ENCODE measurements at regions not wholly inside any gene's neighbourhood (a gene's known extent, or its start where the extent isn't known, plus 50 kb on each side); places are given as distances from the start of the nearest gene placed in this dataset.
"Not testable (repeated sequence)": the region's sequence is repeated elsewhere in the genome, so short reads cannot be mapped to it uniquely, and the experiment has no call there.

GRCh38 chr6:11326116-11326515 is 93.6 kb upstream of the NEDD9 start:
- DNase-seq (ENCODE audit: low read depth in 2 of 2) = no peak

GRCh38 chr6:11324453-11325015 is 92.1 kb upstream of the NEDD9 start:
- DNase-seq (ENCODE audit: low read depth in 2 of 2) = peak; percentile 21 to 42

GRCh38 chr6:11323666-11324452 is 91.4 kb upstream of the NEDD9 start:
- no peak for DNase-seq (ENCODE audit: low read depth in 2 of 2)

- no peak for DNase-seq (ENCODE audit: low read depth in 2 of 2)
Observed at GRCh38 chr6:11322252-11322885, 89.9 kb upstream of the NEDD9 start.

- no peak for DNase-seq (ENCODE audit: low read depth in 2 of 2)
Observed at GRCh38 chr6:11320914-11321597, 88.6 kb upstream of the NEDD9 start.

- no peak for DNase-seq (ENCODE audit: low read depth in 2 of 2)
Observed at GRCh38 chr6:11318835-11319813, 86.7 kb upstream of the NEDD9 start.

- DNase-seq (ENCODE audit: low read depth in 2 of 2) = peak; percentile 50 to 71
Observed at GRCh38 chr6:11317885-11318771, 85.7 kb upstream of the NEDD9 start.

- no peak for DNase-seq (ENCODE audit: low read depth in 2 of 2)
Observed at GRCh38 chr6:11315743-11316437, 83.4 kb upstream of the NEDD9 start.

- no peak for DNase-seq (ENCODE audit: low read depth in 2 of 2)
Observed at GRCh38 chr6:11313207-11313606, 80.7 kb upstream of the NEDD9 start.

GRCh38 chr6:11311970-11312369 is 79.5 kb upstream of the NEDD9 start:
- DNase-seq (ENCODE audit: low read depth in 2 of 2) = no peak

- no peak for DNase-seq (ENCODE audit: low read depth in 2 of 2)
Observed at GRCh38 chr6:11309947-11310665, 77.6 kb upstream of the NEDD9 start.

- DNase-seq (ENCODE audit: low read depth in 2 of 2) = no peak
Observed at GRCh38 chr6:11307226-11307625, 74.8 kb upstream of the NEDD9 start.

- no peak for DNase-seq (ENCODE audit: low read depth in 2 of 2)
Observed at GRCh38 chr6:11304946-11305345, 72.5 kb upstream of the NEDD9 start.

GRCh38 chr6:11299876-11300428 is 67.5 kb upstream of the NEDD9 start:
- DNase-seq (ENCODE audit: low read depth in 2 of 2) = not testable (repeated sequence)

- DNase-seq (ENCODE audit: low read depth in 2 of 2) = not testable (repeated sequence)
Observed at GRCh38 chr6:11299421-11299784, 66.9 kb upstream of the NEDD9 start.

- no peak for DNase-seq (ENCODE audit: low read depth in 2 of 2)
Observed at GRCh38 chr6:11298651-11299420, 66.4 kb upstream of the NEDD9 start.

GRCh38 chr6:11297376-11297729 is 64.9 kb upstream of the NEDD9 start:
- no peak for DNase-seq (ENCODE audit: low read depth in 2 of 2)
